H1 (cell line): ENCODE measurements at regions not wholly inside any gene's neighbourhood (a gene's known extent, or its start where the extent isn't known, plus 50 kb on each side); places are given as distances from the start of the nearest gene placed in this dataset.

Experiments used
- CTCF ChIA-PET: fragments of 300-600 bp; sonication (Branson Sonifier 250); formaldehyde crosslinking; loops from one replicate; lab custom pipeline; 2021; ENCODE audit not compliant: partially characterized antibody; lab: Charles Lee
- POLR2A ChIA-PET: fragments of 300-600 bp; sonication (Branson Sonifier 250); formaldehyde crosslinking; loops from one replicate; lab custom pipeline; 2021; ENCODE audit warnings: inconsistent platforms; ENCODE audit not compliant: partially characterized antibody; lab: Charles Lee
- DNase-seq, 2 experiments: peaks; one replicate each; pipeline versions ENCODE4 v3.0.0 to v3.0.0-alpha.2; 2010 to 2022; ENCODE audit warnings: low spot score in 2 of 2, low read depth in 1 of 2, mixed read lengths in 1 of 2
- FAIRE-seq: peaks from 2 replicates; lab custom pipeline; 2011; peaks lifted over from hg19 to GRCh38; lab: Jason Lieb, UNC
- H2AFZ ChIP-seq: 2 replicates; pipeline ENCODE4 v1.8.1; 2012; ENCODE audit warnings: low read length, inconsistent platforms
- H2AK5ac ChIP-seq: 2 replicates; pipeline ENCODE4 v1.6.1; 2013; ENCODE audit warnings: low read depth, low read length
- H2BK120ac ChIP-seq: replicated peaks from 2 replicates; pipeline ENCODE3; 2013; ENCODE audit warnings: low read depth, low read length, inconsistent platforms
- H2BK12ac ChIP-seq: 2 replicates; pipeline ENCODE4 v1.6.1; 2013; ENCODE audit warnings: low read depth, low read length
- H2BK15ac ChIP-seq: 2 replicates; pipeline ENCODE4 v1.6.1; 2013; ENCODE audit warnings: low read length
- H2BK20ac ChIP-seq: 2 replicates; pipeline ENCODE4 v1.6.1; 2013; ENCODE audit warnings: low read length
- H2BK5ac ChIP-seq: 2 replicates; pipeline ENCODE4 v1.6.1; 2013; ENCODE audit warnings: low read depth, low read length
- H3K14ac ChIP-seq: 2 replicates; pipeline ENCODE4 v1.6.1; 2013; ENCODE audit warnings: inconsistent platforms; ENCODE audit not compliant: insufficient read length
- H3K18ac ChIP-seq: 2 replicates; pipeline ENCODE4 v1.6.1; 2013; ENCODE audit warnings: low read length; ENCODE audit errors: extremely low read depth
- H3K23ac ChIP-seq: 2 replicates; pipeline ENCODE4 v1.6.1; 2013; ENCODE audit warnings: inconsistent platforms; ENCODE audit not compliant: insufficient read length
- H3K23me2 ChIP-seq: 2 replicates; pipeline ENCODE4 v1.6.1; 2013; ENCODE audit warnings: low read depth, low read length
- H3K27ac ChIP-seq: 2 replicates; pipeline ENCODE4 v1.6.1; 2011; ENCODE audit warnings: low read depth, low read length, inconsistent platforms
- H3K27me3 ChIP-seq, 4 experiments: replicated peaks in 1 of 4; 1 replicate in 1 of 4; 2 replicates in 3 of 4; pipeline versions ENCODE4 v1.6.1 to v1.8.1; 2011 to 2013; ENCODE audit warnings: low read length in 3 of 4, mild to moderate bottlenecking in 3 of 4, inconsistent platforms in 2 of 4, mixed read lengths in 2 of 4, moderate library complexity in 1 of 4; ENCODE audit not compliant: control insufficient read depth in 3 of 4, insufficient read depth in 3 of 4; ENCODE audit errors: extremely low read depth in 1 of 4
- H3K36me3 ChIP-seq, 4 experiments: 2 replicates each; pipeline versions ENCODE4 v1.6.1 to v1.8.1; 2011 to 2013; ENCODE audit warnings: mild to moderate bottlenecking in 4 of 4, low read length in 3 of 4, moderate library complexity in 2 of 4, control low read depth in 1 of 4, inconsistent platforms in 1 of 4; ENCODE audit not compliant: insufficient read depth in 4 of 4, control insufficient read depth in 2 of 4
- H3K4ac ChIP-seq: replicated peaks from 2 replicates; pipeline ENCODE3; 2013; ENCODE audit warnings: low read length, low read depth, mixed read lengths, inconsistent platforms; ENCODE audit not compliant: insufficient read length
- H3K4me1 ChIP-seq, 4 experiments: replicated peaks in 1 of 4; 1 replicate in 1 of 4; 2 replicates in 3 of 4; pipeline versions ENCODE4 v1.6.1 to v1.8.1; 2011 to 2013; ENCODE audit warnings: low read length in 3 of 4, inconsistent platforms in 2 of 4, mixed read lengths in 1 of 4; ENCODE audit not compliant: insufficient read depth in 4 of 4, control insufficient read depth in 3 of 4
- H3K4me2 ChIP-seq, 2 experiments: 2 replicates each; pipeline versions ENCODE4 v1.6.1 to v1.8.1; 2011 to 2013; ENCODE audit warnings: low read depth in 2 of 2, low read length in 2 of 2, control low read depth in 1 of 2, inconsistent platforms in 1 of 2, mild to moderate bottlenecking in 1 of 2; ENCODE audit not compliant: insufficient read depth in 1 of 2
- H3K4me3 ChIP-seq, 4 experiments: fragments of 200-600, 300-600 bp in 1 of 4; sonication (generic), shearing (Covaris generic), sonication (Bioruptor Twin) in 1 of 4; 2 replicates each; pipeline versions ENCODE4 v1.5.1 to v1.8.1; 2011 to 2016; ENCODE audit warnings: low read length in 4 of 4, low read depth in 3 of 4, control low read depth in 2 of 4, inconsistent platforms in 2 of 4, mild to moderate bottlenecking in 2 of 4, mixed read lengths in 1 of 4, moderate library complexity in 1 of 4; ENCODE audit not compliant: insufficient read depth in 2 of 4; ENCODE audit errors: extremely low read depth in 1 of 4
- H3K56ac ChIP-seq: replicated peaks from 2 replicates; pipeline ENCODE3; 2013; ENCODE audit warnings: low read depth, mild to moderate bottlenecking, mixed read lengths, low read length, inconsistent platforms; ENCODE audit not compliant: insufficient read length
- H3K79me1 ChIP-seq: 2 replicates; pipeline ENCODE4 v1.6.1; 2013; ENCODE audit warnings: low read depth, low read length, control low read depth
- H3K79me2 ChIP-seq, 2 experiments: 2 replicates each; pipeline versions ENCODE4 v1.6.1 to v1.8.1; 2012 to 2013; ENCODE audit warnings: low read length in 2 of 2, mild to moderate bottlenecking in 2 of 2, inconsistent platforms in 1 of 2; ENCODE audit not compliant: insufficient read depth in 2 of 2, control insufficient read depth in 1 of 2
- H3K9ac ChIP-seq, 4 experiments: replicated peaks in 1 of 4; 1 replicate in 1 of 4; 2 replicates in 3 of 4; pipeline versions ENCODE4 v1.6.1 to v1.8.1; 2011 to 2013; ENCODE audit warnings: low read depth in 3 of 4, low read length in 3 of 4, control low read depth in 2 of 4, mild to moderate bottlenecking in 2 of 4, moderate library complexity in 2 of 4, inconsistent platforms in 1 of 4; ENCODE audit errors: extremely low read depth in 1 of 4
- H3K9me3 ChIP-seq, 2 experiments: 2 replicates each; pipeline versions ENCODE4 v1.6.1 to v1.8.1; 2012 to 2013; ENCODE audit warnings: mild to moderate bottlenecking in 2 of 2, moderate library complexity in 2 of 2, control low read depth in 1 of 2, inconsistent platforms in 1 of 2, low read depth in 1 of 2, low read length in 1 of 2, mixed read lengths in 1 of 2; ENCODE audit not compliant: insufficient read depth in 2 of 2
- H4K20me1 ChIP-seq, 2 experiments: replicated peaks in 1 of 2; 2 replicates each; pipeline versions ENCODE3 to v1.8.1; 2011 to 2013; ENCODE audit warnings: inconsistent platforms in 2 of 2, low read length in 2 of 2, mild to moderate bottlenecking in 1 of 2; ENCODE audit not compliant: insufficient read depth in 2 of 2, control insufficient read depth in 1 of 2
- H4K5ac ChIP-seq: 2 replicates; pipeline ENCODE4 v1.6.1; 2013; ENCODE audit warnings: low read length, low read depth, mixed read lengths, inconsistent platforms; ENCODE audit not compliant: insufficient read length
- H4K8ac ChIP-seq: 2 replicates; pipeline ENCODE4 v1.8.0; 2013; ENCODE audit warnings: mild to moderate bottlenecking, moderate library complexity, low read length, inconsistent platforms; ENCODE audit not compliant: insufficient read depth; ENCODE audit errors: extremely low read depth
- H4K91ac ChIP-seq: replicated peaks from 2 replicates; pipeline ENCODE3; 2013; ENCODE audit warnings: low read length, mixed read lengths, inconsistent platforms; ENCODE audit not compliant: insufficient read length
- CEBPB ChIP-seq: IDR thresholded peaks from 2 replicates; pipeline ENCODE4 v1.6.1; 2012; ENCODE audit warnings: low read depth, low read length
- CREB1 ChIP-seq: IDR thresholded peaks from 2 replicates; pipeline ENCODE4 v1.6.1; 2012; ENCODE audit warnings: inconsistent platforms
- EP300 ChIP-seq, 2 experiments: IDR thresholded peaks; 1 replicate in 1 of 2; 2 replicates in 1 of 2; pipeline ENCODE4 v1.6.1; 2011 to 2012; ENCODE audit warnings: low read depth in 2 of 2, low read length in 2 of 2, mild to moderate bottlenecking in 2 of 2, borderline replicate concordance in 1 of 2, inconsistent platforms in 1 of 2, moderate library complexity in 1 of 2
- GABPA ChIP-seq: IDR thresholded peaks from 2 replicates; pipeline ENCODE4 v1.6.1; 2011; ENCODE audit warnings: mild to moderate bottlenecking, low read length, moderate library complexity, borderline replicate concordance; ENCODE audit not compliant: insufficient read depth
- KDM1A ChIP-seq: fragments of 200-600, 300-600 bp; sonication (generic); IDR thresholded peaks from 2 replicates; pipeline ENCODE4 v1.7.1; 2016; ENCODE audit warnings: mild to moderate bottlenecking, low read length, borderline replicate concordance
- POLR2A ChIP-seq, 2 experiments: IDR thresholded peaks; 1 replicate in 1 of 2; 2 replicates in 1 of 2; pipeline ENCODE4 v1.6.1; 2011; ENCODE audit warnings: low read depth in 2 of 2, low read length in 2 of 2, mild to moderate bottlenecking in 2 of 2; ENCODE audit errors: control extremely low read depth in 1 of 2
- RAD21 ChIP-seq, 2 experiments: IDR thresholded peaks in 1 of 2; conservative IDR thresholded peaks in 1 of 2; 2 replicates each; pipeline ENCODE4 v1.6.1; 2011; ENCODE audit warnings: low read depth in 2 of 2, low read length in 2 of 2, improper control_type of control experiment in 1 of 2, inconsistent platforms in 1 of 2, mild to moderate bottlenecking in 1 of 2, moderate library complexity in 1 of 2
- RFX5 ChIP-seq: IDR thresholded peaks from 2 replicates; pipeline ENCODE4 v1.6.1; 2011; ENCODE audit warnings: low read depth, low read length, improper control_type of control experiment, borderline replicate concordance
- RXRA ChIP-seq: IDR thresholded peaks from 2 replicates; pipeline ENCODE4 v1.6.1; 2011; ENCODE audit warnings: low read depth, mild to moderate bottlenecking, low read length, moderate library complexity; ENCODE audit not compliant: insufficient read depth
- SAP30 ChIP-seq: fragments of 300-600 bp; sonication (generic); IDR thresholded peaks from 2 replicates; pipeline ENCODE4 v1.7.1; 2012; ENCODE audit warnings: low read length, moderate library complexity, mild to moderate bottlenecking, inconsistent platforms; ENCODE audit not compliant: insufficient read depth, insufficient replicate concordance
- SIX5 ChIP-seq: IDR thresholded peaks from 2 replicates; pipeline ENCODE4 v1.6.1; 2011; ENCODE audit warnings: mild to moderate bottlenecking, low read depth, low read length
- TBP ChIP-seq: IDR thresholded peaks from 2 replicates; pipeline ENCODE4 v1.6.1; 2011; ENCODE audit warnings: low read depth, low read length, improper control_type of control experiment
- WGBS, 2 experiments: shearing (Covaris generic) in 1 of 2; methylation state at CpG; one replicate each; pipeline versions ENCODE4 v1.1.6 to v1.1.7; 2013 to 2015; ENCODE audit warnings: low lambda C conversion rate in 2 of 2, mixed read lengths in 2 of 2, inconsistent platforms in 1 of 2, low coverage in 1 of 2, missing lambda C conversion rate in 1 of 2; ENCODE audit not compliant: insufficient replicate concordance in 2 of 2, insufficient coverage in 1 of 2, insufficient read length in 1 of 2; ENCODE audit errors: extremely low coverage in 1 of 2, missing lambda C conversion rate in 1 of 2; 5-methylcytosine and 5-hydroxymethylcytosine counted together
- TF ChIP-seq, protein P1 (sequence below): IDR thresholded peaks from 2 replicates; pipeline ENCODE4 v1.6.1; 2011; ENCODE audit warnings: low read length, improper control_type of control experiment
- TF ChIP-seq, protein P2 (sequence below): IDR thresholded peaks from 2 replicates; pipeline ENCODE4 v1.6.1; 2012; ENCODE audit warnings: inconsistent platforms

DNA sequence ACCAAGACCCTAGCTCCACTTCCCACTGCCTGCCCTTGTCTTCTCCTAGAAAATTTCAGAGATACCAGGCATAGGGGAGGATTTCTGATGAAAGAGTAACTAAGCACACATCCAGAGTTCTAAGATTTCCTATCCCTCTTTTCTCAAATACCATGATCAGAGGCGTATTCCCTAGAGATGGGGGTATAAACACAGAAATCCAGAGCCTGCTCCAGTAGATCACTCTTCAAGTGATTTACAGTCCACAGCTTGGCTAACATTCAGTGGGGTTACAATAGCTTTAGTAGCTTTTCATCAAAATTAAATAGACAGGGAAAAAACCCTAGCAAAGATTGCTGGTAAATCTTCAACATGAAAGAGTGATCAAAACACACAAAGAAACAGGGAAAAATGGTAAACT, 800.7 kb upstream of the GRM7 start:
- no peaks in the 10 kb centered on the region for H3K79me2 ChIP-seq
- H2BK5ac ChIP-seq, result no peak overlapping the region
- no peak overlapping the region for H3K23ac ChIP-seq
- no peaks in the 10 kb centered on the region for H3K36me3 ChIP-seq
- no peak overlapping the region for H3K4me2 ChIP-seq
- H3K4me3 ChIP-seq, result no peak overlapping the region
- no peak overlapping the region for H3K27ac ChIP-seq
- no peak overlapping the region for H3K4ac ChIP-seq
- H4K91ac ChIP-seq, result no peak overlapping the region
- ChIA-PET CTCF (no interaction called here), POLR2A (no interaction called here)
- no peaks in the 10 kb centered on the region for H3K9me3 ChIP-seq
- H4K8ac ChIP-seq, result no peak overlapping the region
- FAIRE-seq (no peak), DNase-seq (no peak)
- H3K4me1 ChIP-seq, result peaks cover 3 to 10% (median 7%) of the 10 kb centered on the region in 4 experiments; a peak in 4 of 7 replicates
- no peak overlapping the region for H3K56ac ChIP-seq
- H3K79me1 ChIP-seq, result no peaks in the 10 kb centered on the region
- no peak overlapping the region for H3K18ac ChIP-seq
- H4K5ac ChIP-seq, result no peak overlapping the region
- no peak overlapping the region for H2BK20ac ChIP-seq
- H4K20me1 ChIP-seq, result no peaks in the 10 kb centered on the region
- 94% methylated on average over 1 of the region's 1 CpG; no CpG with 5 or more reads in 1 of the 2 experiments for WGBS, 2 experiments
- H2BK120ac ChIP-seq, result no peak overlapping the region
- H3K14ac ChIP-seq, result no peak overlapping the region
- H2BK15ac ChIP-seq, result no peak overlapping the region
- H3K23me2 ChIP-seq, result no peaks in the 10 kb centered on the region; the same call in 1 of the 2 replicates
- H3K9ac ChIP-seq, result no peak overlapping the region
- no peak overlapping the region for H2AK5ac ChIP-seq
- H2AFZ ChIP-seq, result peak overlapping the region; percentile 13; the same call in 1 of the 2 replicates
- H3K27me3 ChIP-seq, result no peaks in the 10 kb centered on the region
- H2BK12ac ChIP-seq, result no peak overlapping the region
- no peak for TF ChIP-seq RAD21 (IDR thresholded peaks at IDR 0.05 in 1 of 2, conservative IDR thresholded peaks at IDR 0.05 in 1 of 2; ENCODE audit: low read depth in 2 of 2, low read length in 2 of 2)
- no peak for TF ChIP-seq POLR2A (IDR thresholded peaks at IDR 0.05; ENCODE audit: control extremely low read depth in 1 of 2, low read depth in 2 of 2, low read length in 2 of 2)
- TF ChIP-seq RFX5, result no peak
- TF ChIP-seq, protein P1, sequence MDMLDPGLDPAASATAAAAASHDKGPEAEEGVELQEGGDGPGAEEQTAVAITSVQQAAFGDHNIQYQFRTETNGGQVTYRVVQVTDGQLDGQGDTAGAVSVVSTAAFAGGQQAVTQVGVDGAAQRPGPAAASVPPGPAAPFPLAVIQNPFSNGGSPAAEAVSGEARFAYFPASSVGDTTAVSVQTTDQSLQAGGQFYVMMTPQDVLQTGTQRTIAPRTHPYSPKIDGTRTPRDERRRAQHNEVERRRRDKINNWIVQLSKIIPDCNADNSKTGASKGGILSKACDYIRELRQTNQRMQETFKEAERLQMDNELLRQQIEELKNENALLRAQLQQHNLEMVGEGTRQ, result no peak
- TF ChIP-seq EP300 (IDR thresholded peaks at IDR 0.05; ENCODE audit: borderline replicate concordance in 1 of 2, low read depth in 2 of 2, low read length in 2 of 2), result no peak
- no peak for TF ChIP-seq RXRA
- TF ChIP-seq KDM1A, result no peak
- no peak for TF ChIP-seq CEBPB
- TF ChIP-seq, protein P2, sequence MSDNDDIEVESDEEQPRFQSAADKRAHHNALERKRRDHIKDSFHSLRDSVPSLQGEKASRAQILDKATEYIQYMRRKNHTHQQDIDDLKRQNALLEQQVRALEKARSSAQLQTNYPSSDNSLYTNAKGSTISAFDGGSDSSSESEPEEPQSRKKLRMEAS, result no peak
- no peak for TF ChIP-seq GABPA
- TF ChIP-seq TBP, result no peak
- TF ChIP-seq SAP30, result no peak
- no peak for TF ChIP-seq CREB1
- TF ChIP-seq SIX5, result no peak
